ENCODE measurements at regions not wholly inside any gene's neighbourhood (a gene's known extent, or its start where the extent isn't known, plus 50 kb on each side); places are given as distances from the start of the nearest gene placed in this dataset.

- no peak for TF ChIP-seq POLR2A (IDR thresholded peaks at IDR 0.05)
- TF ChIP-seq CTCF (IDR thresholded peaks at IDR 0.05) = no peak
- TF ChIP-seq EP300 (IDR thresholded peaks at IDR 0.05; ENCODE audit: low read depth) = no peak
These were observed 50.7 kb upstream of the LIN7C start for GRCh38 chr11:27557226-27557625.
